Nephron (organoid): ENCODE measurements at regions not wholly inside any gene's neighbourhood (a gene's known extent, or its start where the extent isn't known, plus 50 kb on each side); places are given as distances from the start of the nearest gene placed in this dataset.
"Not testable (repeated sequence)": the region's sequence is repeated elsewhere in the genome, so short reads cannot be mapped to it uniquely, and the experiment has no call there.

Source experiments
- H3K27ac Mint-ChIP-seq, 3 experiments: 2 replicates each; pipeline ENCODE4 v1.8.0; 2020; ENCODE audit warnings: mixed read lengths in 3 of 3, mild to moderate bottlenecking in 2 of 3, moderate library complexity in 1 of 3
- H3K27me3 Mint-ChIP-seq: 2 replicates; pipeline ENCODE4 v1.8.0; 2021; ENCODE audit warnings: low read depth, mild to moderate bottlenecking, moderate library complexity, mixed read lengths
- H3K36me3 Mint-ChIP-seq: 2 replicates; pipeline ENCODE4 v1.8.0; 2020; ENCODE audit warnings: low read depth, mixed read lengths
- H3K4me1 Mint-ChIP-seq: 2 replicates; pipeline ENCODE4 v1.8.0; 2020; ENCODE audit warnings: mixed read lengths
- H3K4me3 Mint-ChIP-seq, 3 experiments: 2 replicates each; pipeline ENCODE4 v1.8.0; 2020; ENCODE audit warnings: mild to moderate bottlenecking in 3 of 3, mixed read lengths in 3 of 3, moderate library complexity in 2 of 3
- H3K9me3 Mint-ChIP-seq: 2 replicates; pipeline ENCODE4 v1.8.0; 2020; ENCODE audit warnings: mixed read lengths
- CTCF ChIP-seq, 3 experiments: fragments of 200-600 bp; sonication (generic); IDR thresholded peaks; one replicate each; pipeline ENCODE4 v1.5.0; 2021; ENCODE audit warnings: antibody characterized with exemption in 3 of 3; ENCODE audit not compliant: unreplicated experiment in 3 of 3

GRCh38 chr10:64658528-64658927, 1137.3 kb downstream of the REEP3 start:
- TF ChIP-seq CTCF (IDR thresholded peaks at IDR 0.05; ENCODE audit: unreplicated experiment in 3 of 3): no peak
- Mint-ChIP-seq H3K4me1 (no peaks in the 10 kb centered on the region), H3K4me3 (no peak overlapping the region), H3K36me3 (no peaks in the 10 kb centered on the region), H3K9me3 (no peaks in the 10 kb centered on the region), H3K27me3 (no peaks in the 10 kb centered on the region), H3K27ac (no peak overlapping the region)

GRCh38 chr10:64659311-64659710, 1138.1 kb downstream of the REEP3 start:
- H3K4me1 Mint-ChIP-seq: no peaks in the 10 kb centered on the region
- TF ChIP-seq CTCF (IDR thresholded peaks at IDR 0.05; ENCODE audit: unreplicated experiment in 3 of 3): no peak
- no peak overlapping the region for H3K4me3 Mint-ChIP-seq
- H3K36me3 Mint-ChIP-seq: no peaks in the 10 kb centered on the region
- H3K27me3 Mint-ChIP-seq: no peaks in the 10 kb centered on the region
- H3K9me3 Mint-ChIP-seq: no peaks in the 10 kb centered on the region
- no peak overlapping the region for H3K27ac Mint-ChIP-seq

DNA sequence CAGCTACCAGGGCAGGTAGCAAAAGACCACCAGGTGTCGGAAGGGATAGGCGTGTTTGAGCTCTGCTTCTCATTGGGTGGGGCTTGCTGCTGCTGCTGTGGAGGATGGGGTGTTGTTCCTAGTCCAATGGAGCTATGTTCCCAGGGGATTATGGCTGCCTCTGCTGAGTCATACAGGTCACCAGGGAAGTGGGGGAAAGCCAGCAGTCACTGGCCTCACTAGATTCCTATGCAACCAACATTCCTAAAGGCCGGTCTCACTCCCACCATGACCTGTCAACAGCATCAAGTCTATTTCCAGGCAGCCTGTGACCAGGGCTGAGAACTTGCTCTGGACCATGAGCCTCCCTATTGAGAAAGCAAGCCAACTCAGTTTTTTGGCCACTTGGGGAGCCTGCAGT, 1160.8 kb downstream of the REEP3 start:
- no peak overlapping the region for H3K4me3 Mint-ChIP-seq
- H3K4me1 Mint-ChIP-seq: no peaks in the 10 kb centered on the region
- H3K36me3 Mint-ChIP-seq: no peaks in the 10 kb centered on the region
- TF ChIP-seq CTCF (IDR thresholded peaks at IDR 0.05; ENCODE audit: unreplicated experiment in 3 of 3): no peak
- H3K27me3 Mint-ChIP-seq: no peaks in the 10 kb centered on the region
- H3K27ac Mint-ChIP-seq: no peak overlapping the region
- peaks cover 4% of the 10 kb centered on the region for H3K9me3 Mint-ChIP-seq

GRCh38 chr10:64690194-64690593, 1169.0 kb downstream of the REEP3 start:
- Mint-ChIP-seq H3K9me3 (no peaks in the 10 kb centered on the region), H3K27me3 (no peaks in the 10 kb centered on the region), H3K4me3 (no peak overlapping the region), H3K36me3 (no peaks in the 10 kb centered on the region), H3K27ac (no peak overlapping the region), H3K4me1 (peaks cover 5% of the 10 kb centered on the region)
- no peak for TF ChIP-seq CTCF (IDR thresholded peaks at IDR 0.05; ENCODE audit: unreplicated experiment in 3 of 3)

DNA sequence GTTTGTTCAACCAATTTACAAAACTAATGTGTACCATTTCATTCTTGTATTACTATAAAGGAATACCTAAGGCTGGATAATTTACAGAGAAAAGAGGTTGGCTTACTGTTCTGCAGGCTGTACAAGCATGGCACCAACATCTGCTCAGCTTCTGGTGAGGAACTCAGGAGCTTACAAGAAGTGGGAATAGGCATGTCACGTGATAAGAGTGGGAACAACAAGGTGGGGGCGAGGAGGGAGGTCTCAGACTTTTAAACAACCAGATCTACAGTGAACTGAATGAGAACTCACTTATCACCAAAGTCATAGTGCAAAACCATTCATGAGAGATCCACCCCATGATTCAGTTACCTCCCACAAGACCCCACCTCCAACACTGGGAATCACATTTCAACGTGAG, 1178.0 kb downstream of the REEP3 start:
- Mint-ChIP-seq H3K9me3 (no peaks in the 10 kb centered on the region), H3K36me3 (no peaks in the 10 kb centered on the region)

GRCh38 chr10:64702086-64702485, 1180.9 kb downstream of the REEP3 start:
- H3K4me3 Mint-ChIP-seq, H3K27ac Mint-ChIP-seq, H3K36me3 Mint-ChIP-seq, H3K27me3 Mint-ChIP-seq, H3K4me1 Mint-ChIP-seq, H3K9me3 Mint-ChIP-seq: not testable (repeated sequence)

More for the DNA sequence above, 1178.0 kb downstream of the REEP3 start:
- Mint-ChIP-seq H3K27ac (no peak overlapping the region), H3K4me1 (no peaks in the 10 kb centered on the region), H3K4me3 (no peak overlapping the region), H3K27me3 (no peaks in the 10 kb centered on the region)
- TF ChIP-seq CTCF (IDR thresholded peaks at IDR 0.05; ENCODE audit: unreplicated experiment in 3 of 3): no peak
